ENCODE measurements at regions not wholly inside any gene's neighbourhood (a gene's known extent, or its start where the extent isn't known, plus 50 kb on each side); places are given as distances from the start of the nearest gene placed in this dataset.

DNA sequence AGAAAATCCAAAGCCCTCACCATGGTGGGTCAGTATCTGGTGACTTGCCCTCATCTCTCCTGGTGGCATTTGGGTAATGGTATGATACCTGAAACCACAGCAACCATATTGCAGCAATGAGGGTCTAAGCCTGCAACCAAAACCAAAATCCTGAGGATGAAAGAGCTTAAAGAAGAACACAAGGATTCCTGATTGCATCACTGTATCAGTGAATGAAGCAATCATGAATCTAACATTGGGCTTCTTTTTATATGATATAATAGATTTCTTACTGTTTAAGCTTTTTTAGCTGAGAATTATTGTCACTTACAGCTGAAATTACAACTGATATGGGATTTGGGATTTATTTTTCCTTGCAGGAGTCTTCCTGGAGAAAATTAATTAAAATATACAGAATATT lies 269.9 kb downstream of the MEF2C start:
- no peak for DNase-seq

DNA sequence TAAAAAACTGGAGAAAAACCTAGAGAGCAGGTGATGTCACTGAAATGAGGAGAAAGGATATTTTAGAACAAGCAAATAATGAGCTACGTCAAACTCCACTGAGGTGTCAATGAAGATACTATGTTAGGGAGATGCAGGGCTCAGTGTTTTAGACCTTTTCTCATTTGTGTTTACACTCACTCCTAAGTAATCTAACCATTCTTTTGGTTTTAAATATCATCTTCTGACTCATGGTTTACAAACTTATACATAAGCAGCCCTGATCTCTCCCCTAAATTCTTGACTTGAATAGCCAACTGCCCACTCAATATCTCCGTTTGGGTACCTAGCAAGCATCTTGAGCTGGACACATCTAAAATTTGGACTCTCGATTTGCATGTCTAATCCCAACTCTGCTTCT lies 272.4 kb downstream of the MEF2C start:
- DNase-seq = no peak

- no peak for DNase-seq
Observed at GRCh38 chr5:88607492-88607891, 275.5 kb downstream of the MEF2C start.

DNA sequence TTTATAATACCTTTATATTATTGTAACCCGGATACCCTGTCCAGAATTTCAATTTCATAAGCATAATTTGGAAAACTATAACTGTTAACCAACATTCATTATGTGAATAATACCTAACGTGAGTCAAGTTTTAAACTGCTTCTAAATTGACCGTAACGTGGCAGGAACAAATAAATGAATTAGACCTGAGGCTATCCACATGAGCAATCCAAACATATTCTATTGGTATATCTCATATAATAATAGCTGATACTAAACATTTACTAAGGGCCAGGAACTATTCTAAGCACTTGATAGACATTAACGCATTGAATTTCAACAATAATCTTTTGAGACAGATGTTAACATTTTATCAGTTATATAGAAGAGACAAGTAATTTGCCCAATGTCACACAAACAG lies 276.4 kb downstream of the MEF2C start:
- no peak for DNase-seq

- DNase-seq = no peak
Observed at GRCh38 chr5:88606173-88606572, 276.8 kb downstream of the MEF2C start.

DNA sequence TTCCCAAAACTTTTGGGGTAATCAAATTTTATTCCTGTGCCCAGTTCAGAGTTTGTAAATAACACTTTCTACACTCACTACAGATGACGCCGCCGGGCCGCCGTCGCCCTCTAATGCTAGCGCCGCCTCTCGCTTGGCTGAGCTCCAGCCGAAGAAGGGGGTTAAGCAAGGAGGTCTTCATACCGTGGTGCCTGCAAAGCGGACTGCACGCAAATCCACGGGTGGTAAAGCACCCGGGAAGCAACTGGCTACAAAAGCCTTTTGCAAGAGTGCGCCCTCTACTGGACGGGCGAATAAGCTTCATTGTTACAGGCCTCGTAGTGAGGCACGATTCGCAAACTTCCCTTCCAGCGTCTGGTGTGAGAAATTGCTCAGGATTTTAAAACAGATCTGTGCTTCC lies 280.4 kb downstream of the MEF2C start:
- DNase-seq = peak; percentile 16

DNA sequence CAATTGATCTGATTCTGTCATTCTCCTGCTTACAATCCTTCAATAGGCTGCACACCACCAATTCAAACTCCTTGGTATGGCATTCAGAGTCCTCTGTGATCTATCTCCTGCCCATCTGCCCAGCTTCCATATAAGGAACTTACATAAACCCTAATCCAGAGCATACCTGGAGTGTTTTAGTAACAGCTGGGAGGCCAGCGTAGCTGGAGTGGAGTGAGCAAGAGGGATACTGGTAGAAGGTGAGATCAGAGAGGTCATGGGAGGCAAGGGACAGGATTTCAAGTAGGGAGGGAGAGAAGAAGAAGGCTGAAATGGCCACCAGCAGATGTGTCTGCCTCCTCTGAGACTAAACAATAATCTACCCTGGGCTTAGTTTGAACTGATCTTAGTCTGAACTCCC lies 288.5 kb downstream of the MEF2C start:
- no peak for DNase-seq

DNA sequence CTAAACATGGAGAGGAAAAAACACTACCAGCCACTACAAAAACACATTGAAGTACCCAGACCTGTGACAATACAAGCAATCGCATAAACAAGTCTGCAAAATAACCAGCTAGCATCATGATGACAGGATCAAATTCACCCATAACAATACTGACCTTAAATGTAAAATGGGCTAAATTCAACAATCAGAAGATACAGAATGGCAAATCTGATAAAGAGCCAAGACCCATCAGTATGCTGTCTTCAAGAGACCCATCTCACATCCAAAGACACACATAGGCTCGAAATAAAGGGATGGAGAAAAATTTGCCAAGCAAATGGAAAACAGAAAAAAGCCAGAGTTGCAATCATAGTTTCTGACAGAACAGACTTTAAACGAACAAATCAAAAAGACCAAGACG lies 294.4 kb downstream of the MEF2C start:
- no peak for DNase-seq

- no peak for DNase-seq
Observed at GRCh38 chr5:88583471-88583870, 299.5 kb downstream of the MEF2C start.

GRCh38 chr5:88558366-88558765 lies 289.7 kb upstream of the TMEM161B start:
- no peak for DNase-seq

DNA sequence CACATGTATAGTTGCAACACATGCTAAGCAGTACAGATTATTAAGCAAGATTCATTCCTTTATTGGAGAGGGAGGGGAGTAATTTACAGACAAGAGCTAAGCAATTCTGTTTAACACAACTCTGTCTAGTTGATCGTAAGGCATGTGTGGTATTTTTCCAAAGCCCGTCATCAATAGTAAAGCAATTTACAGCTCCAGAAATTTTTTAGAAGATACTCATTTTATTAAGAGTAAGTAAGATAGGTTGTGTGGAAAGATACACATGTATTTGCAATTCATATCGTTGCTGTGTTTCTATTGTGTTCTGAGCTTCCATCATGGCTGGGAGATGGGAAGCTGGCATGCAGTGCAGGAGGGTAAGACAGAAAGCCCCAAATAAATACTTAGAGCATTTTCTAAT lies 289.2 kb upstream of the TMEM161B start:
- DNase-seq = no peak

DNA sequence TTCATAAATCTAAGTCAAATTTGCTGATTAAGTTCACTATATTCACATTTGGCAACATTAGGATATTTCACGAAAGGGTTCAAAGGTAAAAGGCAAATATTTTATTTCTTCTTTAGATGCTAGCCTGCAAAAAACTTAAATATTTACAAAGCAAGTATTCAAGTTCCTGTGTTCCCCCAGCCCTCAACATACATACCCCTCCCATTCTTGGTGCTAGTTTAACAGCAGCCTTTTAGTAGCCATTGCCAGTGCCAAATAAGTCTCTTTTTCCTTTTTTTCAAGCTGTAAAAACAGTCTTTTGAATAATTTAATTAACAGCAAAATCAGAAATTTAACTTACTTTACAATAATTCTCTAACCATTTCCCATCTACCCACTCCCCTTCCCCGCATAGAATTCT lies 288.5 kb upstream of the TMEM161B start:
- DNase-seq = no peak

DNA sequence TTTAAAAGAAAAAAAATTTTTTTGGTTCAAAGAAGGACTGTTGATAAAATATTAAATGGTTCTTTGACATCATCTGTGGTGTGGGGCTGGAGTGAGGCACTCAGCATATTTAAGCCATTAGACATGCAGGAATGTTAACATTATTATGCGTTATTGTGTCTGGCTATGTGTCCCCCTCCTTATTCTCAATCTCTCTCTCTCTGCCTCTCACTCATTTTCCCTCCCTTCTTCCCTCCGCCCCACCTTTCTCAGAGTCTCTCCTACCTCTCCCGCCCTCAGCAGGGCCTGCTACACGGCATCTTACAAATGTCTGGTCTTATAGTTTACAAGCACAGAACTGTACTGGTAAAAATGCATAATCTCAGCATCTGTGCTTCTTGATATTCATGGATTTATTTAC lies 287.8 kb upstream of the TMEM161B start:
- DNase-seq = no peak

DNA sequence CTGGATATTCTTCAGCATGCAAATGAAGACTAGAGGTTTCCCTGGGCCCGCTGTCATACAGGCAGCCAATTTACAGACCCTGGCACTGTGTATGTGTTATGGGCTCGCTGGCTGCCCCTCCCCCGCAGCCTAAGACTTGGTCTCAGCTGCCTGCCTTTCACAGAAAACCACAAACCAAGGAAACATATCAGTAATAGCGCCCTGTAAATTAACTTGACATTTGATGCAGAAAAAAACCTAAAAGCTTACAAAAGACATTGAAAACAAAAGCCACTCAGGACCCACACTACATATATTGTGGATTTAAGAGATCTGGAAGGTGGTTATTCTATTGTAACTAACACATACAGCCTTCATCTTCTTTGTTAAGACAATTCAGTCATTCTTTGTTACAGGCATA lies 287.0 kb upstream of the TMEM161B start:
- DNase-seq = no peak

DNA sequence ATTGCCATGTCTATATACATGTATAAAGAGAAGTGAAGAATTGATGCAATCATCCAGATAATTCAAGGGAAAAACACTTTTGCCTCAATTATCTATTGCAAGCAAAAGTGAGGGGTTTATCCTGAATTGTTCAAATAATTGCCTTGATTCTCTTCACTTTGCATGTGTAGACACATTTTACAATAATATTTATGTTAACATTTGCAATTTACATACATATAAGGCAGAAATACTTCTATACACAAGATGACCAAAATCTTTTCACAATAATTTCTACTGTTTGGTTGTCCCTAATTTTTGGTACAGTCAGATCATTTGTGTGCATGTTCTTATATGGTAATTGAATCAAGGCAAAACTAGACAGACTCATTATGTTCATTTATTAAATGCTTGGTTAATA lies 285.3 kb upstream of the TMEM161B start:
- no peak for DNase-seq

DNA sequence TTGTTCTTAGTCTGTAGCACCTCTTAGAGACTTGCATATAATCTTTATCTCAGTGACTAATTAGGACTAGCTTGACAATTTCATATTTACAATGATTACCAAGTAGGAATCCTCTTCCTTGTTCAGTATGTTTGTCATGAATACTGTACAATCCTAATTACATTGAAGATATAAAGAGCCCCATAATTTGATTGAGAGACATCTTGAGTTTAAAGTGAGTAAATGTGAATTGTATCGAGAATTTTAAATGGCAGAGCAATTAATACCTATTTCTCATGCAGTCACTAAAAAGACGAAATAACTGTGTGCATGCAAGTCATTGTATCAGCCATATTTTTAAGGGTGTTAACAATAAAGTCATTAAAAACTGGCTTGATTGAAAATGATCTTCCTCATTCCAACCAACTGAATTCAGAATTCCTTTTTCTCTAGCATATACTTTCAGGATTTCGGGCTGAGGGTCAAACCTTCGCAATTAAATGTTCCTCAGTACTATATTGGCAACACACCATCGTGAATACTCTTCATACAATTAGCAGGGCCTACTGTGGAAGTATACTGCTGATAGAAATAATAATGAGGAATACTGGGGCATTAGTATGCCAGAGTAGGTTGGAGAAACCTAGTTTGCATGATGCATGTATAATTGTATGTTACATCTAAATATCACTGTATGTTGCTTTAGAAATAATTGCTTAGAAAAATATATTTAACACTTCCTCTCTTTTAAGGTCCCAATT lies 284.7 kb upstream of the TMEM161B start:
- no peak for DNase-seq

GRCh38 chr5:88552426-88552825 lies 283.8 kb upstream of the TMEM161B start:
- DNase-seq = no peak

GRCh38 chr5:88551724-88552345 lies 283.2 kb upstream of the TMEM161B start:
- DNase-seq = no peak

DNA sequence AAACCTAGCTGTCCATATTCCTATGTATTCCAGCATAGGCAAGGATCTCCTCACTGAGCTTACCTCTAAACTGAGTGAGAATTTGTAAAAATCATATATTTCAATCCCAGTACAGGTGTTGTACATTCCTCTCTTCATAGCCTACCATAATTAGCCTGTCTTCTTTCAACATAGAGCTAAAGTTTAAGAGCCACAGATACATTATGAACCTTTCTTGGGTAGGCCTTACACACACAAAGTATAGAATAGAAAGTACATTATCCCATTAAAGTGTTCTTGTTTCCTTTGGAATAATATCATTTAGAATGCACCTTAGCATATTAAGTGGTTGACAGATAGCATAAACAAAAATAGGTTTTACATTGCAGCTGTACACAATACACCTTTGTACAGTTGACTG lies 282.1 kb upstream of the TMEM161B start:
- DNase-seq = no peak

- no peak for DNase-seq
Observed at GRCh38 chr5:88548136-88548805, 279.6 kb upstream of the TMEM161B start.

DNA sequence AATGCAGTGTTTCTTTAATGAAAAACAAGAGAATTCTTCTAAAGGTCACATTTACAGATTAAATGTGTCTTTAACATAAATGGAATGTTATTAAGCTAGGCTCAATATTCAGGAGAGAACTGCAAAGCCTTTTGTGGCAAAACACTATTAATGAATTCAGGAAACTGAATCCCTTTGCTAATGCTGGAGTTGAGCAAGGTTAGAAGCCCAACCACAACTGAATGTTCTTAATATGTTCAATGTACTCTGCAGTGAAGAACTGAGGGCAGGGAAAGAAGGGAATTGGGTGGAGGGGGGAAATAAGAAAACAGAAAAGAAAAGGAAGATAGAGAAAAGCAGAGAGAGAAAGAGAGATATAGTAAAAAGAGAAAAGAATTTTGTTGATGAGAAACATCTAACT lies 276.7 kb upstream of the TMEM161B start:
- DNase-seq = no peak

GRCh38 chr5:88544671-88545070 lies 276.0 kb upstream of the TMEM161B start:
- no peak for DNase-seq

- DNase-seq = no peak
Observed at GRCh38 chr5:88544136-88544645, 275.5 kb upstream of the TMEM161B start.

GRCh38 chr5:88542786-88543185 lies 274.1 kb upstream of the TMEM161B start:
- no peak for DNase-seq
